ES-I3 (cell line): ENCODE measurements at regions not wholly inside any gene's neighbourhood (a gene's known extent, or its start where the extent isn't known, plus 50 kb on each side); places are given as distances from the start of the nearest gene placed in this dataset.

Source experiments
- H3K36me3 ChIP-seq: 2 replicates; pipeline ENCODE4 v1.6.1; 2013; ENCODE audit warnings: mild to moderate bottlenecking, low read length, control low read depth, moderate library complexity; ENCODE audit not compliant: insufficient read depth
- H3K4me1 ChIP-seq: 2 replicates; pipeline ENCODE4 v1.6.1; 2013; ENCODE audit warnings: mild to moderate bottlenecking, control low read depth, low read length; ENCODE audit not compliant: insufficient read depth
- H3K9ac ChIP-seq: 2 replicates; pipeline ENCODE4 v1.6.1; 2013; ENCODE audit warnings: low read depth, mild to moderate bottlenecking, low read length, moderate library complexity
- H3K9me3 ChIP-seq: 2 replicates; pipeline ENCODE4 v1.6.1; 2013; ENCODE audit warnings: mild to moderate bottlenecking, low read length, moderate library complexity; ENCODE audit not compliant: control insufficient read depth, insufficient read depth

DNA sequence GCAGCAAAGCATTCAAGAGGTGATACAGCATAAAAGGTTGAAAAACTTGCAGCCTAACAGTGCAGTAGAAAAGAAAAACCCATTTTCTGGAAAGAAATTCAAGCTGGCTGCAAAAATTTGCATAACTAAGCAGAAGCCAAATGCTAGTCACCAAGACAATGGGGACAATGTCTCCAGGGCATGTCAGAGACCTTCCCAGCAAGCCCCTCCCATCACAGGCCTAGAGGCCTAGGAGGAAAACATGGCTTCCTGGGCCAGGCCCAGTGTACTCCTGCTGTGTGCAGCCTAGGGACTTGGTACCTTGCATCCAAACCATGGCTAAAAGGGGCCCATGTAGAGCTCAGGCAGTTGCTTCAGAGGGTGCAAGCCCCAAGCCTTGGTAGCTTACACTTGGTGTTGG lies 405.1 kb upstream of the CYRIA start:
- Histone ChIP-seq H3K9me3 (no peaks in the 10 kb centered on the region), H3K9ac (no peak overlapping the region), H3K4me1 (no peaks in the 10 kb centered on the region), H3K36me3 (no peaks in the 10 kb centered on the region)

DNA sequence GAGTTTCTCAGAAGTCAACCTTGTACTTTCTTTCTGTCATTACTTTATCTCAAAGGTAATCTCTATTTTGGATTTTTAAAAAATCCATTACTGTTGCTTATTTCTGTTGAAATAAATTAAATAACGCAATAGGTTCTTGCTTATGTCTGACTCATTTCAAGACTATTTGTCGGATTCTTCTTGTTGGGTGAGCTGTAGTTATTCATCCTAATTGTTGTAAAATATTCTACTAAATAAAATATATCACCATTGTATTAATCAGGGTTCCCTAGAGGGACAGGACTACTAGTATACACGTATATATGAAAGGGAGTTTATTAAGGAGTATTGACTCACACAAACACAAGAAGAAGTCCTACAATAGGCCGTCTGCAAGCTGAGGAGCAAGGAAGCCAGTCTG lies 403.9 kb upstream of the CYRIA start:
- Histone ChIP-seq H3K9me3 (no peaks in the 10 kb centered on the region), H3K36me3 (no peaks in the 10 kb centered on the region), H3K9ac (no peak overlapping the region), H3K4me1 (no peaks in the 10 kb centered on the region)

DNA sequence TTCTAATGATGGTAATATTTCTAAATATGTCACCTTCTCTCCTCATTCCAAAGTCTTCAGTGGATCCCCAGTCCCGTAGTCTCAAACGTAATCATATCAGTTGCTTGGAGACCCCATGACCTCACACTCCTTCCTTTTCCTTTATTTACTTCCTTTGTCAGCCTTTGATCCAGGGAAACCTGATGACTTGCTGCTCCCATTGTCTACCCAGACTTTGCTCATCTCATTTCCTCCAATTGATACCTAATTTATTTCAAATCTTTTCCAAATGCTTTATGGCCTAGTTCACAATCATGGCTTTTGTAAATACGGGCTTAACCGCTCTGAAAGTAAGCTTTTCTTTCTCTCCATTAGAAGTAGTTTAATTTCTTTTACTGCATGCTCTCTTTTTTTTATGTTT lies 402.4 kb upstream of the CYRIA start:
- no peaks in the 10 kb centered on the region for H3K4me1 ChIP-seq
- H3K9ac ChIP-seq = no peak overlapping the region
- no peaks in the 10 kb centered on the region for H3K36me3 ChIP-seq
- H3K9me3 ChIP-seq = no peaks in the 10 kb centered on the region

DNA sequence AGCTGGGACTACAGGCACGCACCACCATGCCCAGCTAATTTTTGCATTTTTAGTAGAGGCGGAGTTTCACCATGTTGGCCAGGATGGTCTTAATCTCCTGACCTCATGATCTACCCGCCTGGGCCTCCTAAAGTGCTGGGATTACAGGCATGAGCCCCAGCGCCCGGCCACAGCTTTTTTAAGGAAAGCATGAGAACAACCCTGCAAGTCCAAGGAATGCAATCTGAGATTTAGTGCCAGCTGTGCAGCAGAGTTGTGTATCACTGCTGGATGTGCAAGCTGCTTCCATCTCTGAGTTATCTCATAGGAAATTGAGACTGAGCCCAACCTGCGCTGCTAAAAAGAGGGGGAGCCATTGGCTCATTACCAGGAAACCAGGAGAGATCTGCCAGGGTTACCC lies 399.9 kb upstream of the CYRIA start:
- Histone ChIP-seq H3K36me3 (no peaks in the 10 kb centered on the region), H3K9ac (no peak overlapping the region), H3K9me3 (no peaks in the 10 kb centered on the region), H3K4me1 (no peaks in the 10 kb centered on the region)

DNA sequence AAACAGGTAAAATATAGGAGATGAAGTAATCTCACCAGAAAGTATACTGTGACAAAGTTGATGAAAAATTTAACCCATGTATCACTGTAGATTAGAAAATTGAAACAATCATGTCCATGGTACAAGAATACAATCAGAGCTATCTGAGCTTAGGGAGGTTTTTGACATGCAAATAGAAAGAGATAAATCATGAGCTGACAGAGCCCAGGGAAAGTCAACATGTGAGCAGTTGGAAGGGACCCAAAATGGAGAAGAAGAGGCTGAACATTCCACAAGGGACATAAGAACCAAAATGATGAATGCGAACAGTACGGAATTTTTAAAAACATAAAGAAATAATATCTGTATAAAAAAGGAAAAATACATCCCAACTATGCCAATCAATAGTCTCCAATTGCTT lies 395.4 kb upstream of the CYRIA start:
- H3K9me3 ChIP-seq = no peaks in the 10 kb centered on the region
- H3K36me3 ChIP-seq = no peaks in the 10 kb centered on the region
- H3K4me1 ChIP-seq = 0 out of 2 replicates have a peak, but pooled peaks cover 9% of the 10 kb centered on the region
- no peak overlapping the region for H3K9ac ChIP-seq

DNA sequence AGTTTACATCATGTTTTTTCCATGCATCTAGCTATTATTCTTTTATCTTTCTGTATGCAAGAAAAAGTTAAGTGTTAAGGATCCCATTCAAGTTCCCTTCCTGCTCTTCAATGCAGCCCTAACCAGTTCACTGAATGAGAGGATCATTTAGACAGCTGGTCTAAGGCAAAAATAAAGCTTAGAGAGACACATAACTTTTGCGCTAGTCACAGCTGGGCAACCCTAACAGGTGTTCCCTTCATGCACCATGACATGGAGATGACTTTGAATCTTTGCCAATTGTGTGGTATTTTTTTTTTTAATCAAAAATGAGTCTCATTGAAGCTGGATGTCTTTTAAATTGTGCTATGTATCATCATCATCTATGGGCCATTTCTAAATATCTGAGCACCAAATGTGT lies 393.8 kb upstream of the CYRIA start:
- H3K4me1 ChIP-seq = 0 out of 2 replicates have a peak, but pooled peaks cover 9% of the 10 kb centered on the region
- no peak overlapping the region for H3K9ac ChIP-seq
- no peaks in the 10 kb centered on the region for H3K36me3 ChIP-seq
- no peaks in the 10 kb centered on the region for H3K9me3 ChIP-seq

DNA sequence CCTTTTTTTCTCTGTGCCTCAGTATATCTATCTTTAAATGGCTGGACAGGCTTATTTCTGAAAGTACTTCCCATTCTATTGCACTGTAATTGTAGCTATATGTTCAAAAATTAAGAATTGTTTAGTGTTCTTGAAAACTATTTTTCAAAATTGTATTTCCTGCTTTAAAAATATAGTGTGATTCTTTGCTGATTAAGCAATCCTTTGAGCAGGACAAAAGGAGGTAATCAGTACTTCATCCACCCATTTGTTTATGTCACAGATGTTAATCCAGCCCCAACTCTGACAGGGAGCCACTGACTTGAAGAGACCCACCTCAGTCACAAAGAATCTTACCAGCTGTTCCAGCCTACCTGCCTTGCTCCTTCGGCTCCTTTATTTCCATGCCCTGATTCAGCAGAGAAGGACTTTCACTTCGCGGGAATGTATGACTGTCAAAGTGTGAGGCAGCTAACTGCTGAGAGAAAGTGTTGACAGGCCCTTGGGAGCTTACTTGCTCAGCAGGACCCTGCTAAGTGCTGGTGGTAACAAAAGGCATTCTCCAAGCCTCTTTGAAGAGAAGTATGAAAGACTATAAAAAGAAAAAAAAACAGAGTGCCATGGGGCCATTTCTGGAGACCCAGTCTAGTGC lies 393.3 kb upstream of the CYRIA start:
- H3K36me3 ChIP-seq = no peaks in the 10 kb centered on the region
- H3K9me3 ChIP-seq = no peaks in the 10 kb centered on the region
- 0 out of 2 replicates have a peak, but pooled peaks cover 9% of the 10 kb centered on the region for H3K4me1 ChIP-seq
- no peak overlapping the region for H3K9ac ChIP-seq

DNA sequence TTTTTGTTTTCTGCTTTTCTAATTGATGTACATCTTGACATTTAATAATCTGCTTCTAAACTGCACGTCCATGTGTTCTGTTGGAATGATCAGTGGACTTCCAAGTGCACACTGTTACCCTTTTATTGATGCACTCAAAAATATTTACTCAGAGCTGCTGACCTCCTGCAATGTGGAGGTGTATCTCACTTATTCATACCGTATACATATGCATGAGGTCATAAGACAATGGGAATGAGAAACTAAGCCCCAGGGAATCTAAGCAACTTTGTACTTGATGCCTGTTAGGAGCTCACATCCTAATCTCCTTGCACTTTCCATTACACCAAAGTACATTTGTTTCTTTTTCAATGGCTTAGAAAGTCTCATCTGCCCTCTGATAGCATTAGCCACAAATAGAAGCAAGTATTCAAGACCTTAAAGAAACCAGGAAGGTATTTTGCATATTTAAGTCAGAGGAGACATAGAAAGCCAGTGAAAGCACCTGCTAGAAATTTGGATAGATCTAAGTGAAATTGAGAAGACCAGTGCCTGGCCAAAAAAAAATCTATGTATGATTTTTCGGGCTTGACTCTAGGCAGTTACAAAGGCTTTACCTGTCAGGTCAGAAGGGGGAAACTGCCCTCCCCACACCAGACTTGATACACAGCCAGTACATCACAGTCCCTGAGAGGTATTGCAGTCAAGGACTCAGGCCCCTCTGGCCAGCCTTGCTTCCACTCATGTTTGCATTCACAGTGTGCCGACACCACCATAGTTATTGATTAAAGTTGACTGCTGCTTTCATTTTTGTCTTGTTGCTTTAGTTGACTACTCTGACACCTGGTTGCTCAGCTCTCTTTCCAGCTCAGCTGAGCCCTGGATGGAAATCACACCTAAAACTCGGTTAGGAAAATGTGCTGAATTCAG lies 391.7 kb upstream of the CYRIA start:
- Histone ChIP-seq H3K9ac (no peak overlapping the region), H3K4me1 (0 out of 2 replicates have a peak, but pooled peaks cover 9% of the 10 kb centered on the region), H3K9me3 (no peaks in the 10 kb centered on the region), H3K36me3 (no peaks in the 10 kb centered on the region)

DNA sequence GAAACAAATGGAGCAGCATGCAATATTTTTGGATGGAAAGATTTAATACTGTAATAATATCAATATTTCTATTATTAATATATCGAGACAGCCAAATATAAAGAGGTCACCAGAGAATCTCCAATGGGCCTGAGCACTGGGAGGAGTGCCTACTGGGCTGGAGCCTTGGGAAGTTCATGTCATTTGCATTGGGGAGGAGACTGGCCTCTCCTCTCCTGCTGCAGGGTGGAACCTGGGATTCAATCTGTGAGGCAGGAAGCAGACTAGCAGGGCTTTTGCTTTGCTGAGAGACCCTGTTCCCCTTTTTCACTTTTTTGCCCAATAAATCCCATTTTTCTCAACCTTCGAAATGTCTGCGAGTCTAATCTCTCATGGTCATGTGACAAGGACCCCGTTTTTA lies 390.6 kb upstream of the CYRIA start:
- H3K36me3 ChIP-seq = no peaks in the 10 kb centered on the region
- H3K4me1 ChIP-seq = peaks cover 12% of the 10 kb centered on the region
- no peak overlapping the region for H3K9ac ChIP-seq
- H3K9me3 ChIP-seq = no peaks in the 10 kb centered on the region

DNA sequence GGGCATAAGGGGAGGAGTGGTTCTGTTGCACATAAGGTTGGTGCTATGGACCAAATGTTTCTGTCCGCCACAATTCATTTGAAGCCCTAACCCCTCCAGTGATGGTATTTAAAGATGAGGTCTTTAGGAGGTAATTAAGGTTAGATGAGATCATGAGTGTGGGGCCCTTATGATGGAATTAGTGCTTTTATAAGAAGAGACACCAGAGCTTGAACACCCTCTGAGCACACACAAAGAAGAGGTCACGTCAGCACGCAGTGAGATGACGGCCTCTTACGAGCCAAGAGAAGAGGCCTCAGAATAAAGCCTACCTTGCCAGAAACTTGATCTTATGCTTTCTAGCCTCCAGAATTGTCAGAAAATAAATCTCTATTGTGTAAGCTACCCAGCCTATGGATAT lies 386.4 kb upstream of the CYRIA start:
- H3K9me3 ChIP-seq = no peaks in the 10 kb centered on the region
- H3K4me1 ChIP-seq = peaks cover 4% of the 10 kb centered on the region
- no peaks in the 10 kb centered on the region for H3K36me3 ChIP-seq
- H3K9ac ChIP-seq = no peak overlapping the region

DNA sequence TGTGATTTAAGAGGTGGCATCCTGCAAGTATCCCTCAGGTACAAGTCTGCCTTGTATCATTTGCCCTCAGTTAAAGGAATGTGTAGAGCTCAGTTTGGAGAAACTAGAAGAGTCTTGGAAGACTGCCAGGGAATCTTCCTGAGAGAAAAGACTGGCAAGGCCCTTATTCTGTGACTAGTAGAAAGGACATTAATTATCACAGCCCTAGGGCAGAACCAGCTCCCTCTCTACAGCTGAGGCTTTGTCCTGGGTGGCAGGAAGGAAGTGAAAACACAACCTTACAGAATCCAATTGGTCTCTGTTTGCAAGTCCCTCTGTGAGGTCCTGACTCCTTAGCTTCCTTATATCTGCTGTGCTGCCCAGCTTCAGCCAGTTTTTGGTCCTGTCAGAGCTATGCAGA lies 385.9 kb upstream of the CYRIA start:
- no peaks in the 10 kb centered on the region for H3K9me3 ChIP-seq
- peaks cover 4% of the 10 kb centered on the region for H3K4me1 ChIP-seq
- H3K36me3 ChIP-seq = no peaks in the 10 kb centered on the region
- no peak overlapping the region for H3K9ac ChIP-seq

DNA sequence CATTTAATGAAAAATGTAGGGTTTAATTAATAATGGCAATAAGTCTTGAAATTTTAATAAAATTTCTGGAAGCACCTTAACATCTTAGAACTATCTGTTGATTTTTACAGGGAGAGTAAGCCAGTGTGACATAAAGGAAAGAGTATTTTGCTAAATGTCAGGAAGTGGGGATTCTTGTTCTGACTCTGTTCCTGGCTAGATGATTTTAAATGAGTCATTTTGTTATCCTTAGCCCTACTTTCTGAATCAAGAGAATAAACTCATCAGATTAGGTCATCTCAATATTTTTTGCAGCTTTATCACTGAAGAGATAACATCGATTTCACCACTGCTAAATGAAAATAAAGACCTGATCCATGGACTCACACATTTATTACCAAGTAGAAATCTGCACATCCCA lies 377.5 kb upstream of the CYRIA start:
- Histone ChIP-seq H3K9me3 (no peaks in the 10 kb centered on the region), H3K36me3 (no peaks in the 10 kb centered on the region), H3K4me1 (no peaks in the 10 kb centered on the region), H3K9ac (no peak overlapping the region)

DNA sequence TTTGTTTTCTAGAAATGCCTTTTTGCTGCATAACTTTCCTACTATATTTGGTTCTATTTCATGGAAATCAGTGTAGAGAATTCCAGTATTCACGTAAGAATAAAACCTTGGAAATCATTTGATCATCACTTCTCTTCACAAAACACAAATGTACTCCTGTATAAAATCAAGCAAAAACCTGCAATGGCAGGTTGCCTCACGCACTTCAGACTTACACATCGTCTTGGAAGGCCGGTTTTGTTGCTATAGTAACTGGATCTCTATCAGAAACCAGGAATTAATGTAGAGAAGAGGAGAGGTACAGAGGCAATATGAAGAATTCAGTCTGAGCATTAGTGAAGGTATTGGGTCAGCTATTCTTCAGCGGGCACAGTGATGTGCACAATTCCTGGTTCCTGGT lies 370.7 kb upstream of the CYRIA start:
- Histone ChIP-seq H3K9me3 (no peaks in the 10 kb centered on the region; the same call in 1 of the 2 replicates), H3K36me3 (no peaks in the 10 kb centered on the region), H3K4me1 (no peaks in the 10 kb centered on the region), H3K9ac (no peak overlapping the region)

DNA sequence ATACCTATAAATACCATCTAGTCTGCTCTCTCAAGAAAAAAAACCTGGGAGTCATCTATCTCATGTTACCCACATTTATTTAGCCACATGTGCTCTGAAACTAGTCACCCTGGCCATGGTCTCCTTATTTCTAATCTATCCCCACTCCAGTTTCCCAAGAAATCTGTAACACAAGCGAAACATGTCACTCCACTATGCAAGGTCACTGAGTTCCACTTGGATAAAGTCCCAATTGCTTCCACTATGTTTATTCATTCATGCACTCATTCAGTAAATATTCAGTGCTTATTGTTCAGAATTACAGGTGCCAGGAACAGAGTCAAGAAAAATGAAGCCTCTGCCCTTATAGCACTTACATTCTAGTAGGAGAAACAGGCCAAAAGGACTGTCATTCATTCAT lies 369.4 kb upstream of the CYRIA start:
- H3K9ac ChIP-seq = no peak overlapping the region
- no peaks in the 10 kb centered on the region for H3K4me1 ChIP-seq
- H3K36me3 ChIP-seq = no peaks in the 10 kb centered on the region
- H3K9me3 ChIP-seq = no peaks in the 10 kb centered on the region; the same call in 1 of the 2 replicates

DNA sequence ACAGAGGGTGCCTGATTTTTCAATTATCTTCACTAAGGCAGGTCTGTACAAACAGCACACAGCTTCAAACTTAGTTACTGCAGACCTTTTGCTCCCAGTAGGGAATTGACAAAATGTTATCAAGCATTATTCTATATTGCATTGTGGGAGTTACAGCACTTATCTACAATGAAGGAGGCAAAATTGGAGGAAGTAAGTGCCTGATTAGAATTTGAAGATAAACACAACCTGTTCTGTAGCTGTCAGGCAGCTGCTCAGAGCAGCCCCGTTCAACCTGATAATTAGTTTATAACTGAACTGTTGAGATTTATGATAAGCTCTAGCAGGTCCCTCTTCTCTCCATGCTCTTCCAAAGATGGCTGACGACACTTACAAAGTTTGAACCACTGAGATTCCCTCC lies 364.4 kb upstream of the CYRIA start:
- H3K4me1 ChIP-seq = no peaks in the 10 kb centered on the region
- no peaks in the 10 kb centered on the region; the same call in 1 of the 2 replicates for H3K9me3 ChIP-seq
- no peak overlapping the region for H3K9ac ChIP-seq
- no peaks in the 10 kb centered on the region for H3K36me3 ChIP-seq
